Esophagus muscularis mucosa (tissue), 4 donors: ENCODE measurements at regions not wholly inside any gene's neighbourhood (a gene's known extent, or its start where the extent isn't known, plus 50 kb on each side); places are given as distances from the start of the nearest gene placed in this dataset.

Experiments used
- DNase-seq: peaks from one replicate; pipeline ENCODE4 v3.0.0-alpha.2; 2017; ENCODE audit errors: extremely low spot score
- H3K27ac ChIP-seq, 4 donors: fragments of 200-600 bp; sonication (generic); replicated peaks in 1 of 4; 1 replicate in 3 of 4; 2 replicates in 1 of 4; pipeline ENCODE4 v1.5.1; 2016 to 2019; ENCODE audit warnings: mild to moderate bottlenecking in 1 of 4
- H3K27me3 ChIP-seq, 4 donors: fragments of 200-600 bp; sonication (generic); one replicate each; pipeline versions ENCODE4 v1.5.1 to v1.6.0; 2016 to 2019
- H3K36me3 ChIP-seq, 4 donors: fragments of 200-600 bp; sonication (generic); one replicate each; pipeline ENCODE4 v1.5.1; 2016 to 2019
- H3K4me1 ChIP-seq, 4 donors: fragments of 200-600 bp; sonication (generic); one replicate each; pipeline ENCODE4 v1.5.1; 2016 to 2019
- H3K4me3 ChIP-seq, 4 donors: fragments of 200-600 bp; sonication (generic); 1 replicate in 2 of 4; 2 replicates in 2 of 4; pipeline ENCODE4 v1.5.1; 2016 to 2019; ENCODE audit warnings: mild to moderate bottlenecking in 4 of 4, moderate library complexity in 1 of 4
- H3K9me3 ChIP-seq, 4 donors: fragments of 200-600 bp; sonication (generic); 1 replicate in 3 of 4; 2 replicates in 1 of 4; pipeline ENCODE4 v1.5.1; 2016 to 2019
- EP300 ChIP-seq: sonication (generic); formaldehyde crosslinking; IDR thresholded peaks from one replicate; pipeline ENCODE4 v1.6.1; 2017; ENCODE audit warnings: antibody characterized with exemption
- POLR2A ChIP-seq: fragments of 450-650 bp; IDR thresholded peaks from one replicate; pipeline ENCODE4 v1.6.1; 2017; ENCODE audit warnings: antibody characterized with exemption, moderate library complexity, mild to moderate bottlenecking, low read depth
- POLR2AphosphoS5 ChIP-seq, 2 donors: sonication (generic); formaldehyde crosslinking; IDR thresholded peaks; one replicate each; pipeline ENCODE4 v1.6.1; 2017; ENCODE audit warnings: antibody characterized with exemption in 2 of 2
- WGBS: methylation state at CpG from one replicate; pipeline ENCODE4 v1.1.5; 2018; 5-methylcytosine and 5-hydroxymethylcytosine counted together
- intact Hi-C: fragments of 100-400 bp; cut with DNase I; formaldehyde crosslinking; loops from one replicate; pipeline ENCODE4 v1.15.1; 2023
- small RNA-seq, 3 donors: library from RNA; depleted of rRNA; stranded (forward); fragments of <200 nt; gene quantifications; one replicate each; pipeline ENCODE3, GENCODE V24; 2016
- TF ChIP-seq, protein P1 (sequence below), 3 experiments: fragments of 200-600 bp in 2 of 3; fragments of 450-650 bp in 1 of 3; sonication (generic) in 2 of 3; IDR thresholded peaks; one replicate each; pipeline ENCODE4 v1.5.1; 2017 to 2019; ENCODE audit warnings: antibody characterized with exemption in 3 of 3, mild to moderate bottlenecking in 2 of 3, moderate library complexity in 1 of 3

DNA sequence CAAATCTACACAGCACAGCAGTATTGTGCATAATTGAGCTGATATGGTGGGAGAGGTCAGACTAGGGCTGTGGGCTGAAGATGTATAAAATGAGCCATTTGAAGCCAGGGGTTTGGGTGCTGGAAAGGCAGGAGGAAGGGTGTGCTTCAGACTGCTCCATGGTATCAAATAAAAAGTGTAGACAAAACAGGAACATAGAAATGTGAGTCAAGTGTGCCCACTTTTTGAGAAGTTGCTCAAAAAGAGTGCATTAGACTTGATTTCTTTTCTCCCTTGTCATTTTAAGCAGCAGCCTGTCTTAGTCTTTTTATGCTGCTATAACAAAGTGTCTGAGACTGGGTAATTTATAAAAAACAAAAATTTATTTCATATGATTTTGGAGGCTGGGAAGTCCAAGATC, 55.8 kb upstream of the ZFAND5 start:
- intact Hi-C loops = no loop called here

GRCh38 chr9:72415948-72416347, 50.9 kb upstream of the ZFAND5 start:
- H3K9me3 ChIP-seq = no peaks in the 10 kb centered on the region
- no peaks in the 10 kb centered on the region for H3K36me3 ChIP-seq
- 91% methylated on average over 2 of the region's 2 CpGs for WGBS
- no peaks in the 10 kb centered on the region for H3K4me1 ChIP-seq
- no peak for DNase-seq
- intact Hi-C loops = no loop called here
- no peaks in the 10 kb centered on the region for H3K27me3 ChIP-seq
- H3K27ac ChIP-seq = no peak overlapping the region
- TF ChIP-seq POLR2AphosphoS5 (IDR thresholded peaks at IDR 0.05) (no peak), POLR2A (no peak), EP300 (no peak)
- TF ChIP-seq, protein P1, sequence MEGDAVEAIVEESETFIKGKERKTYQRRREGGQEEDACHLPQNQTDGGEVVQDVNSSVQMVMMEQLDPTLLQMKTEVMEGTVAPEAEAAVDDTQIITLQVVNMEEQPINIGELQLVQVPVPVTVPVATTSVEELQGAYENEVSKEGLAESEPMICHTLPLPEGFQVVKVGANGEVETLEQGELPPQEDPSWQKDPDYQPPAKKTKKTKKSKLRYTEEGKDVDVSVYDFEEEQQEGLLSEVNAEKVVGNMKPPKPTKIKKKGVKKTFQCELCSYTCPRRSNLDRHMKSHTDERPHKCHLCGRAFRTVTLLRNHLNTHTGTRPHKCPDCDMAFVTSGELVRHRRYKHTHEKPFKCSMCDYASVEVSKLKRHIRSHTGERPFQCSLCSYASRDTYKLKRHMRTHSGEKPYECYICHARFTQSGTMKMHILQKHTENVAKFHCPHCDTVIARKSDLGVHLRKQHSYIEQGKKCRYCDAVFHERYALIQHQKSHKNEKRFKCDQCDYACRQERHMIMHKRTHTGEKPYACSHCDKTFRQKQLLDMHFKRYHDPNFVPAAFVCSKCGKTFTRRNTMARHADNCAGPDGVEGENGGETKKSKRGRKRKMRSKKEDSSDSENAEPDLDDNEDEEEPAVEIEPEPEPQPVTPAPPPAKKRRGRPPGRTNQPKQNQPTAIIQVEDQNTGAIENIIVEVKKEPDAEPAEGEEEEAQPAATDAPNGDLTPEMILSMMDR (IDR thresholded peaks at IDR 0.05) = no peak
- no peak overlapping the region for H3K4me3 ChIP-seq

More for the DNA sequence above, 55.8 kb upstream of the ZFAND5 start:
- DNase-seq = no peak
- H3K27ac ChIP-seq = no peak overlapping the region
- TF ChIP-seq, protein P1 (IDR thresholded peaks at IDR 0.05) = no peak
- TF ChIP-seq POLR2A = no peak
- no peak for TF ChIP-seq EP300
- no peak for TF ChIP-seq POLR2AphosphoS5 (IDR thresholded peaks at IDR 0.05)
- H3K4me1 ChIP-seq = no peaks in the 10 kb centered on the region
- no peaks in the 10 kb centered on the region for H3K27me3 ChIP-seq
- H3K36me3 ChIP-seq = no peaks in the 10 kb centered on the region
- H3K4me3 ChIP-seq = no peak overlapping the region
- H3K9me3 ChIP-seq = no peaks in the 10 kb centered on the region

- no peak for DNase-seq
These were observed 50.2 kb upstream of the ZFAND5 start for GRCh38 chr9:72415163-72415562.

More at GRCh38 chr9:72415163-72415562, 50.2 kb upstream of the ZFAND5 start:
- H3K4me1 ChIP-seq = no peaks in the 10 kb centered on the region
- H3K4me3 ChIP-seq = no peak overlapping the region
- H3K36me3 ChIP-seq = no peaks in the 10 kb centered on the region
- H3K27ac ChIP-seq = no peak overlapping the region
- H3K27me3 ChIP-seq = no peaks in the 10 kb centered on the region
- intact Hi-C loops = no loop called here
- H3K9me3 ChIP-seq = no peaks in the 10 kb centered on the region
- TF ChIP-seq, protein P1 (IDR thresholded peaks at IDR 0.05) = no peak
- no peak for TF ChIP-seq POLR2A

Small RNAs in the stretch of these regions (small RNA-seq; reads per million reads assigned to genes)
- gene AL445646.1 = 0 reads per million in 3 donors
